ENCODE measurements at regions not wholly inside any gene's neighbourhood (a gene's known extent, or its start where the extent isn't known, plus 50 kb on each side); places are given as distances from the start of the nearest gene placed in this dataset.
A peak's percentile ranks its signal among the peaks of the same experiment; 100 is the strongest.

GRCh38 chrX:20434986-20435385, 168.3 kb upstream of the RPS6KA3 start:
- H3K36me3 ChIP-seq (ENCODE audit: low read depth), result no peaks in the 10 kb centered on the region
- no peak overlapping the region for H3K27ac ChIP-seq
- H2AFZ ChIP-seq, result no peak overlapping the region
- no peak overlapping the region for H3K4me2 ChIP-seq
- no peaks in the 10 kb centered on the region for H4K20me1 ChIP-seq (ENCODE audit: insufficient read depth)
- no peaks in the 10 kb centered on the region for H3K27me3 ChIP-seq (ENCODE audit: insufficient read depth, low read depth)
- no peaks in the 10 kb centered on the region for H3K79me2 ChIP-seq (ENCODE audit: low read depth)
- CTCF ChIA-PET, result interaction anchor here (0.5 kb wide), 1 partner anchor 24 kb away, joined by 3 read pairs; no protein-coding TSS in a partner anchor
- no peaks in the 10 kb centered on the region for H3K9me2 ChIP-seq (ENCODE audit: insufficient read depth)
- POLR2A ChIA-PET (ENCODE audit: unreplicated experiment), result no interaction called here
- intact Hi-C loops (cut with micrococcal nuclease; ENCODE audit: unreplicated experiment), result no loop called here
- H3K9me3 ChIP-seq (ENCODE audit: insufficient read depth, low read depth), result no peaks in the 10 kb centered on the region
- no TSS peak for BruUV-seq (replicated peaks)
- H3F3A ChIP-seq (ENCODE audit: insufficient read depth, low read depth), result no peaks in the 10 kb centered on the region
- DNase-seq, result no peak
- H3K4me3 ChIP-seq, result no peak overlapping the region
- H3K4me1 ChIP-seq (replicated peaks; ENCODE audit: insufficient read depth), result peaks cover 7% of the 10 kb centered on the region; the same call in 1 of the 2 replicates
- no peak for TF ChIP-seq CTCF (conservative IDR thresholded peaks at IDR 0.05)
- no peak for TF ChIP-seq EZH2 (IDR thresholded peaks at IDR 0.05; ENCODE audit: low read depth)

GRCh38 chrX:20433388-20433775, 166.7 kb upstream of the RPS6KA3 start:
- Histone ChIP-seq H3K79me2 (ENCODE audit: low read depth) (no peaks in the 10 kb centered on the region), H2AFZ (no peak overlapping the region), H3K27me3 (ENCODE audit: insufficient read depth, low read depth) (no peaks in the 10 kb centered on the region), H3K4me2 (no peak overlapping the region), H3K9me3 (ENCODE audit: insufficient read depth, low read depth) (no peaks in the 10 kb centered on the region), H3K36me3 (ENCODE audit: low read depth) (no peaks in the 10 kb centered on the region), H3F3A (ENCODE audit: insufficient read depth, low read depth) (no peaks in the 10 kb centered on the region), H3K27ac (no peak overlapping the region), H3K9me2 (ENCODE audit: insufficient read depth) (no peaks in the 10 kb centered on the region), H4K20me1 (ENCODE audit: insufficient read depth) (no peaks in the 10 kb centered on the region), H3K4me1 (replicated peaks; ENCODE audit: insufficient read depth) (peaks cover 7% of the 10 kb centered on the region; the same call in 1 of the 2 replicates), H3K4me3 (no peak overlapping the region)
- no peak for TF ChIP-seq EZH2 (IDR thresholded peaks at IDR 0.05; ENCODE audit: low read depth)
- TF ChIP-seq CTCF (conservative IDR thresholded peaks at IDR 0.05), result no peak
- ChIA-PET CTCF (no interaction called here), POLR2A (ENCODE audit: unreplicated experiment) (no interaction called here)
- no TSS peak for BruUV-seq (replicated peaks)
- intact Hi-C loops (cut with micrococcal nuclease; ENCODE audit: unreplicated experiment), result loop anchor here (2.0 kb wide), 1 partner anchor 71 kb away; no protein-coding TSS in a partner anchor
- DNase-seq, result peak in 1 of 2 experiments; percentile 38

- Histone ChIP-seq H3K27me3 (ENCODE audit: insufficient read depth, low read depth) (no peaks in the 10 kb centered on the region), H3K79me2 (ENCODE audit: low read depth) (no peaks in the 10 kb centered on the region), H3K9me2 (ENCODE audit: insufficient read depth) (no peaks in the 10 kb centered on the region), H3K4me1 (replicated peaks; ENCODE audit: insufficient read depth) (peaks cover 7% of the 10 kb centered on the region; the same call in 1 of the 2 replicates), H2AFZ (no peak overlapping the region), H3K36me3 (ENCODE audit: low read depth) (no peaks in the 10 kb centered on the region), H3K27ac (no peak overlapping the region), H4K20me1 (ENCODE audit: insufficient read depth) (no peaks in the 10 kb centered on the region), H3F3A (ENCODE audit: insufficient read depth, low read depth) (no peaks in the 10 kb centered on the region), H3K4me2 (no peak overlapping the region), H3K4me3 (no peak overlapping the region), H3K9me3 (ENCODE audit: insufficient read depth, low read depth) (no peaks in the 10 kb centered on the region)
- BruUV-seq (replicated peaks), result no TSS peak
- intact Hi-C loops (cut with micrococcal nuclease; ENCODE audit: unreplicated experiment), result loop anchor here (2.0 kb wide), 1 partner anchor 70 kb away; no protein-coding TSS in a partner anchor
- CTCF ChIA-PET, result no interaction called here
- TF ChIP-seq EZH2 (IDR thresholded peaks at IDR 0.05; ENCODE audit: low read depth) (no peak), CTCF (conservative IDR thresholded peaks at IDR 0.05) (no peak)
- POLR2A ChIA-PET (ENCODE audit: unreplicated experiment), result no interaction called here
- DNase-seq, result no peak
Measured at GRCh38 chrX:20432746-20433387, 166.2 kb upstream of the RPS6KA3 start.

All from PC-9 (cell line).